Amniotic stem cell (primary cell): ENCODE measurements at regions not wholly inside any gene's neighbourhood (a gene's known extent, or its start where the extent isn't known, plus 50 kb on each side); places are given as distances from the start of the nearest gene placed in this dataset.
"Not testable (repeated sequence)": the region's sequence is repeated elsewhere in the genome, so short reads cannot be mapped to it uniquely, and the experiment has no call there.

Source experiments
- DNase-seq: peaks from one replicate; lab custom pipeline; 2025; lab: John Stamatoyannopoulos, UW

DNA sequence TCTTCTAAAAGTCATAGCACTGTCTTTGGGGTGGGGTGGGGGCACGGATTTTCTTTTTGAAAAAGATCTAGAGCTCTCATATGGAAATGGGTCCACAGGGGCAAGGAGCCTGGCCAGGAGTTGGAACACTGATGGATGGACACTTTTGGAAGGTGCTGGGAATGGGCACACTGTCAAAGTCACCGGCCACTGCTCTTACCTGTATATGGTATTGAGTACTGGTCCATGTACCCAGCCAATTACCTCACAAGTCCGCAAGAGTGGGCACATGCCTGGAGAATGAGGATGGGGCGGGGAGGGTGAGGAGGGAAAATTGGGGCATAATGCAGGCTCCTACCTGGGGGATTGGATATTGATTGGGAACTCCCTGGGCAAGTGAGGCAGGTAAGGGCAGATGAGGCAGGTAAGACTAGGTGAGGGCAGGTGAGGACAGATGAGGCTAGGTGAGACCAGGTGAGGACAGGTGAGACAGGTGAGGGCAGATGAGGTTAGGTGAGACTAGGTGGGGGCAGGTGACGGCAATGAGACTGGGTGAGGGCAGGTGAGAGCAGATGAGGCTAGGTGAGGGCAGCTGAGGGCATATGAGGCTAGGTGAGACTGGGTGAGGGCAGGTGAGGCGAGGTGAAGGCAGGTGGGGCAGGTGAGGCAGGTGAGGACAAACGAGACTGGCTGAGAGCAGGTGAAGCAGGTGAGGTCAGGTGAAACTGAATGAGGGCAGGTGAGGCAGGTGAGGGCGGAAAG lies 167.9 kb downstream of the NRN1 start:
- DNase-seq: no peak

DNA sequence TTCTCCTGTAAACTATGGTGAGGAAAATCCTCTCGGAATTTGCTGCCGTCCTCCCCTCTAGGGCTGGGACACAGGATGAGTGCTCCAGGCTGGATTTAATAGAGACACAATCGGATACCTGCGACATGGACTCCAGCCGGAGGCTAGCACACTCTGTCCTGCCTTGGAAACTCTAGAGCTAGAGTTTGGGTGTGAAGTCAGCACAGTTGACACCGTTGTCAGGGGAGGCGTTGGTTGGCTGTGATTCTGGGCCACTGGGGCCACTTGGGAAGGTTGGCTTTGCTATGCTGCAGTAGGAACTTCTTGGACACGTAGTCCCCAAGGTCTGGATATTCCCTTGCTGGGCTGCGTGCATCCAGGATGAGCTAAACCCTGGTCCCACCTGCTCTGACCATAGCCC lies 169.4 kb downstream of the NRN1 start:
- DNase-seq: no peak

GRCh38 chr6:5836597-5836996 lies 170.1 kb downstream of the NRN1 start:
- DNase-seq: not testable (repeated sequence)

DNA sequence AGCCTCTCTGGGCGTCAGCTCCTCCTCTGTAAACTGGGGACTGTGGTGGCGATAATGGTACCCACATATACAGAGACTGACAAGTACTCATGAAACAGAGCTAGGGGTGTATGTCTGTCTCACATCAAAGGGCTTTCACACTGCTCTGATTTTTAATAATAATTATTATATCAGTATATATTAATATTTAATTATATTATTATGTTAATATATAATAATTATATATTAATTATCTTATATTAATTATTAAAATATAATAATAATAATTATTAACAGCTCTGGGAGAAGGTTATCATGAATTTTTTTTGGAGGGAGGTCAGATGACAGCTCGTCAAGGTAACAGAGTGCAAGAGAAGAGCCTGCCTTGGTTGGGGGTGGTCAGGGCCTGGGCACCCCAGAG lies 173.6 kb downstream of the NRN1 start:
- DNase-seq: no peak

DNA sequence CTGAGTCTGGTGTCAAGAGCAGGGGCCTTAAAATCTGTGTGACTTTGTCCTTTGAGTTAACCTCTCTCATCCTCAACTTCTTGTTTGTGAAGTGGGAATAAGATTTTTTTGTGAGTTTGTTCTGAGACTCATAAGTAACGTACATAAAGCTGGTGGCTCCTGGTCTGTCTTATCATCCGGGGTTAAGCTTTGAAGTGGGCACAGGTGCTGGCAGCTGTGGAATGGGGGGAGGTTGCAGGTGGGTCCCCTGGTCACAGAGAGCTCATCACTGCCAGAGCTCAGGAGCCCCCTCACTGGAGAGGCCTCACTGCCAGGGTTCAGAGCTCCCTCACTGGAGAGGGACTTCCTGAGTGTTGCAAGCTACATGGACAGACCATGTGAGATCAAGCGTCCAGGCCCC lies 174.1 kb downstream of the NRN1 start:
- no peak for DNase-seq

DNA sequence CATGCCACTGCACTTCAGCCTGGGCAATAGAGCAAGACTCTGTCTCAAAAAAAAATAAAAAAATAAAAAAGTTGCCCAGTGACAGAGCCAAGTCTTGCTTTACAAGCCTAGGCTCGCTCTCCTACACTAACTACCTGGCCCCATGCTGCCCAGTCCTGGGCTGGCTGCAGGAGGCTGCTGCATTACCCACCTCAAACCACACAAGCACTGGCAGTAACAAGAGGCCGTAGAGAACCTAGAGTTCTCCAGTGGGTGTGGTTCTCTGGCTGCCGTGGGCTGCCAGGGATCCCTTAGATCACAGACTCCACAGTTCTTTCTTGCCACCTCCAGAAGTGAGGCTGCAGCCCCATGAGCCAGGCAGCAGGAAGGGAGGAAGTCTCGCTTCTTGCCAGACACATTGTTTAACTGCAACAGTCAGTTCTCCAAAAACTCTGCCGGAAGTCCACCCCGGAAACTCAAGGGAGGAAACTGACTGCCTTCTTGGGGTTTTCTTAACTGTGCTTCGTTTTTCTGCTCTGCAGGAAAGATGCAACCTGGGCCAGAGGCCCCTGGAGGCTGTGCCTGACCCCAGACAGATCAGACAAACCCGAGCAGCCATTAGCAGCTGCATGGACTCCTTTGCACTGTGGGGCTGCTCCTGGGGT lies 175.4 kb downstream of the NRN1 start:
- DNase-seq: not testable (repeated sequence)

DNA sequence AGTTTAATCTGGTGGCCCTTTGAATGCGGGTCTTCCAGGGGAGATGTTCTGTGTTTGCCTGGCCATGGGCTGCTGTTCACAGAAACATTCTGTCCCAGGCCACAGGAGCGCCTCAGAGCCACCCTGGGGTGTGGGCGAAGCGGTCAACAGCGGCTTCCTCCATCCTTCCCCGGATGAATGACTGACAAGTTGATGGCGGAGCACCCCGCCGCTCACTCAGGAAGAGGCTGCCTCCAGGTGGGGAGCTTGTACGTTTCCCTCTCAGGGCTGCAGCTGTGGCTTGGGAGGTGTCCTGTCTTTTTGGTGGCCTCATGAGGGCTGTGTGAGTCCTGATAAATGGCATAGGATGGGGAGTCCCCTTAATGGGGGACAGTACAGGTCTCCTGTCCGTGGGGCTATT lies 178.4 kb downstream of the NRN1 start:
- no peak for DNase-seq

- DNase-seq: no peak
Observed at GRCh38 chr6:5827056-5827904, 179.4 kb downstream of the NRN1 start.

DNA sequence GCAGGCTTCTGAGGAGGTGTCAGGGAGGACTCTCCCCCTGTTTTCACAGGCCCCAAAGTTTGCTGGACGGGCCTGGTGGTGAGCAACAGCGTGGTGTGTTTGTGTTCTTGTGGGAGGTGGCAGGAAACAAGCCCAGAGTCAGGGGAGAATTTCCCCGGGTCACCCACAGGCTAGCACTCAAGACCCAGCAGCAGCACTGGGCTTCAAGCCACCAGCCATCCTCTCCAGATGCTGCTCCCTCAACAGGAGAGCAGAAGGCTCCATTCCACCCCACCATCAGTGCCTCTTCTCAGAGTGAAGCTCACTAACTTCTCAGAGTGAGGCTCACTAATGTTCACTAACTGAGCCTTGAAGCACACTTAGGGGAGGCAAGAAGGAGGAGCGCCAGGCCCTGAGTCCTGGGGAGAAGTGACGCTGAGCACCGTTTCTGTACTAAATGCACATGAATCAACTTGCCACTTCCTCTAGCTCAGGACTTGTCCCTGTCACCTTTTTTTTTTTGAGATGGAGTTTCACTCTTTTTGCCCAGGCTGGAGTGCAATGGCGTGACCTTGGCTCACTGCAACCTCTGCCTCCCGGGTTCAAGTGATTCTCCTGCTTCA lies 182.2 kb downstream of the NRN1 start:
- DNase-seq: not testable (repeated sequence)
